HCT116 (cell line): ENCODE measurements at regions not wholly inside any gene's neighbourhood (a gene's known extent, or its start where the extent isn't known, plus 50 kb on each side); places are given as distances from the start of the nearest gene placed in this dataset.

Experiments used
- ATAC-seq: fragments of 200-7000 bp; cut with Tn5 transposase; 2 replicates; pipeline ENCODE4 v1.9.1; 2020; ENCODE audit warnings: mild to moderate bottlenecking, moderate library complexity
- BruUV-seq: library from RNA; stranded (reverse); fragments of 400-500 nt; replicated peaks from 2 replicates; lab custom pipeline; 2021; lab: Mats Ljungman, UMichigan
- CTCF ChIA-PET: fragments of 300-600 bp; sonication (Branson Sonifier 250); formaldehyde crosslinking; loops from one replicate; lab custom pipeline; 2021; ENCODE audit warnings: antibody characterized with exemption; lab: Charles Lee
- POLR2A ChIA-PET: fragments of 300-600, 350-600 bp; sonication (Branson Sonifier 250); formaldehyde crosslinking; loops from one replicate; lab custom pipeline; 2021; ENCODE audit warnings: antibody characterized with exemption; lab: Charles Lee
- RAD21 ChIA-PET, 2 experiments: fragments of 300-600 bp; sonication (Branson Sonifier 250); formaldehyde crosslinking; loops; one replicate each; lab custom pipeline; 2023; ENCODE audit warnings: low total read pairs in 2 of 2; ENCODE audit not compliant: uncharacterized antibody in 2 of 2, unreplicated experiment in 2 of 2, low non-redundant PET in 1 of 2; lab: Charles Lee
- DNase-seq: peaks from one replicate; pipeline ENCODE4 v3.0.0-alpha.2; 2010; ENCODE audit warnings: low read depth, low spot score
- H2AFZ ChIP-seq: fragments of 200-600 bp; shearing (Covaris generic), sonication (generic); 2 replicates; pipeline ENCODE4 v1.6.1; 2017; ENCODE audit warnings: low read depth, mixed run types, mixed read lengths, antibody characterized with exemption, low read length; ENCODE audit not compliant: poor library complexity, severe bottlenecking
- H3K27ac ChIP-seq: 2 replicates; pipeline ENCODE4 v1.5.1; 2012; ENCODE audit warnings: low read depth, low read length
- H3K27me3 ChIP-seq: fragments of 200-600 bp; sonication (generic); 2 replicates; pipeline ENCODE4 v1.6.1; 2016; ENCODE audit warnings: mixed run types, low read length, mixed read lengths; ENCODE audit not compliant: insufficient read depth
- H3K36me3 ChIP-seq, 2 experiments: fragments of 200-500 bp in 1 of 2; fragments of 200-600 bp in 1 of 2; sonication (Bioruptor generic) in 1 of 2; sonication (generic) in 1 of 2; 2 replicates each; pipeline versions ENCODE4 v1.5.1 to v1.6.1; 2014 to 2016; ENCODE audit warnings: low read length in 2 of 2, inconsistent platforms in 1 of 2, mixed read lengths in 1 of 2, mixed run types in 1 of 2; ENCODE audit not compliant: insufficient read depth in 2 of 2, control insufficient read depth in 1 of 2
- H3K4me1 ChIP-seq, 2 experiments: fragments of 200-600 bp in 1 of 2; sonication (generic) in 1 of 2; 2 replicates each; pipeline versions ENCODE4 v1.5.1 to v1.6.1; 2012 to 2017; ENCODE audit warnings: low read length in 2 of 2, inconsistent platforms in 1 of 2, mild to moderate bottlenecking in 1 of 2, mixed read lengths in 1 of 2, mixed run types in 1 of 2, moderate library complexity in 1 of 2; ENCODE audit not compliant: insufficient read depth in 2 of 2, control insufficient read depth in 1 of 2
- H3K4me2 ChIP-seq: fragments of 200-600 bp; sonication (generic); 2 replicates; pipeline ENCODE4 v1.6.1; 2017; ENCODE audit warnings: mixed run types, low read length, mixed read lengths
- H3K4me3 ChIP-seq, 2 experiments: fragments of 200-600 bp in 1 of 2; sonication (generic) in 1 of 2; replicated peaks in 1 of 2; 2 replicates each; pipeline ENCODE4 v1.5.1; 2011 to 2016; ENCODE audit warnings: low read length in 2 of 2, control low read depth in 1 of 2, low read depth in 1 of 2, mild to moderate bottlenecking in 1 of 2, mixed read lengths in 1 of 2, mixed run types in 1 of 2
- H3K79me2 ChIP-seq: fragments of 200-600 bp; sonication (generic); 2 replicates; pipeline ENCODE4 v1.6.1; 2017; ENCODE audit warnings: mild to moderate bottlenecking, mixed run types, low read length, moderate library complexity, mixed read lengths; ENCODE audit not compliant: insufficient read depth
- H3K9ac ChIP-seq: fragments of 200-600 bp; sonication (generic); 2 replicates; pipeline ENCODE4 v1.6.1; 2016; ENCODE audit warnings: low read length, mixed read lengths
- H3K9me2 ChIP-seq: fragments of 200-600 bp; sonication (generic), shearing (Covaris generic); 2 replicates; pipeline ENCODE4 v1.6.1; 2017; ENCODE audit warnings: mixed run types, mild to moderate bottlenecking, moderate library complexity; ENCODE audit not compliant: insufficient read depth
- H3K9me3 ChIP-seq, 2 experiments: fragments of 200-500 bp in 1 of 2; fragments of 200-600 bp in 1 of 2; sonication (Bioruptor generic) in 1 of 2; sonication (generic) in 1 of 2; 2 replicates each; pipeline ENCODE4 v1.6.1; 2014 to 2017; ENCODE audit warnings: low read length in 2 of 2, mixed read lengths in 2 of 2, inconsistent platforms in 1 of 2, low read depth in 1 of 2, mild to moderate bottlenecking in 1 of 2, mixed run types in 1 of 2, moderate library complexity in 1 of 2; ENCODE audit not compliant: control insufficient read depth in 1 of 2, insufficient read depth in 1 of 2
- H4K20me1 ChIP-seq: fragments of 200-600 bp; sonication (generic), shearing (Covaris generic); 2 replicates; pipeline ENCODE4 v1.6.1; 2017; ENCODE audit warnings: mixed run types, mild to moderate bottlenecking, moderate library complexity; ENCODE audit not compliant: insufficient read depth
- ATF3 ChIP-seq: IDR thresholded peaks from 2 replicates; pipeline ENCODE4 v1.6.1; 2012
- CBX3 ChIP-seq: IDR thresholded peaks from 2 replicates; pipeline ENCODE4 v1.6.1; 2012; ENCODE audit warnings: low read depth
- CEBPB ChIP-seq: IDR thresholded peaks from 2 replicates; pipeline ENCODE4 v1.6.1; 2012; ENCODE audit warnings: low read depth
- EGR1 ChIP-seq: IDR thresholded peaks from 2 replicates; pipeline ENCODE4 v1.6.1; 2012; ENCODE audit warnings: low read depth
- EZH2 ChIP-seq: fragments of 200-600 bp; sonication (generic); IDR thresholded peaks from 2 replicates; pipeline ENCODE4 v1.6.1; 2017; ENCODE audit warnings: antibody characterized with exemption, mixed run types
- EZH2phosphoT487 ChIP-seq: fragments of 200-600 bp; IDR thresholded peaks from 2 replicates; pipeline ENCODE4 v1.6.1; 2018; ENCODE audit warnings: antibody characterized with exemption, borderline replicate concordance
- FOSL1 ChIP-seq: IDR thresholded peaks from 2 replicates; pipeline ENCODE4 v1.6.1; 2012; ENCODE audit warnings: low read depth
- MAX ChIP-seq: IDR thresholded peaks from 2 replicates; pipeline ENCODE4 v1.6.1; 2012
- POLR2A ChIP-seq: IDR thresholded peaks from 2 replicates; pipeline ENCODE4 v1.7.0; 2011; ENCODE audit warnings: borderline replicate concordance; ENCODE audit not compliant: insufficient read depth, insufficient read length; ENCODE audit errors: extremely low read depth
- POLR2AphosphoS5 ChIP-seq: IDR thresholded peaks from 2 replicates; pipeline ENCODE4 v1.6.1; 2011; ENCODE audit warnings: mild to moderate bottlenecking, low read depth, low read length, moderate library complexity
- REST ChIP-seq: IDR thresholded peaks from 2 replicates; pipeline ENCODE4 v1.6.1; 2012; ENCODE audit warnings: low read depth
- SIN3A ChIP-seq: IDR thresholded peaks from 2 replicates; pipeline ENCODE4 v1.6.1; 2012; ENCODE audit warnings: low read depth
- SP1 ChIP-seq: IDR thresholded peaks from 2 replicates; pipeline ENCODE4 v1.6.1; 2012; ENCODE audit warnings: low read depth
- SRF ChIP-seq: IDR thresholded peaks from 2 replicates; pipeline ENCODE4 v1.6.1; 2012; ENCODE audit warnings: low read depth
- YY1 ChIP-seq: IDR thresholded peaks from 2 replicates; pipeline ENCODE4 v1.6.1; 2011; ENCODE audit warnings: low read length, low read depth, moderate library complexity, mild to moderate bottlenecking; ENCODE audit not compliant: insufficient replicate concordance; ENCODE audit errors: extremely low read depth
- ZBTB33 ChIP-seq: IDR thresholded peaks from 2 replicates; pipeline ENCODE4 v1.6.1; 2011; ENCODE audit warnings: mild to moderate bottlenecking, low read length, moderate library complexity; ENCODE audit not compliant: insufficient replicate concordance; ENCODE audit errors: extremely low read depth
- ZNF274 ChIP-seq: fragments of 200-500 bp; sonication (Bioruptor generic); IDR thresholded peaks from 2 replicates; pipeline ENCODE4 v1.6.1; 2014; ENCODE audit warnings: mild to moderate bottlenecking, low read depth, low read length, inconsistent platforms
- intact Hi-C: fragments of 100-400 bp; cut with micrococcal nuclease; formaldehyde crosslinking; loops from 2 replicates; pipeline ENCODE4 v1.10.0; 2022

DNA sequence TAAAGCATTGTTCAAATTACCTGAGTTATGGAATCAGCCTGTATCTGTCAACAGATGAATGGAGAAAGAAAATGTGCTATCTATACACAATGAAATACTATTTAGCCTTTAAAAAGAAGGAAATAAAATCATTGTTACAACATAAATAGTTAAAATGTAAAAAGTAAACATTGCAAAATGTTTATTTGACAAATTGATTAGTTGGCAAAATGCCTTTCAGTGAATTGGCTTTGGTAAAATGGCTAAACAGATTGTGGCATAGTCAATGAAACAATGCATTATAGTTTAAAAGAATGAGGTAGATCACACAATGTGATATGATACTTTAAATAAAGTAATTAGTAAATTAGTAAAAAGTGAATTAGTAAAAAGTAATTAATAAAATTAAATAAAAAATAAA, 204.8 kb upstream of the MAGI2 start:
- H3K27me3 ChIP-seq: no peaks in the 10 kb centered on the region
- ChIA-PET CTCF (no interaction called here), POLR2A (no interaction called here), RAD21 (no interaction called here)
- no peak for ATAC-seq
- H3K4me2 ChIP-seq: no peak overlapping the region
- no TSS peak for BruUV-seq
- intact Hi-C loops: no loop called here
- H4K20me1 ChIP-seq: no peaks in the 10 kb centered on the region
- no peaks in the 10 kb centered on the region for H3K9me2 ChIP-seq
- H3K4me1 ChIP-seq: no peaks in the 10 kb centered on the region
- TF ChIP-seq YY1 (no peak), POLR2A (no peak), SIN3A (no peak), SP1 (no peak), MAX (no peak), SRF (no peak), ZNF274 (no peak), EZH2phosphoT487 (no peak), EGR1 (no peak), CBX3 (no peak), EZH2 (no peak), ZBTB33 (no peak), REST (no peak), CEBPB (no peak), ATF3 (no peak), FOSL1 (no peak), POLR2AphosphoS5 (no peak)
- no peaks in the 10 kb centered on the region for H3K9me3 ChIP-seq
- H3K4me3 ChIP-seq: no peak overlapping the region
- H3K36me3 ChIP-seq: no peaks in the 10 kb centered on the region
- no peak overlapping the region for H3K27ac ChIP-seq
- H3K9ac ChIP-seq: no peak overlapping the region
- no peak overlapping the region for H2AFZ ChIP-seq
- DNase-seq: no peak
- H3K79me2 ChIP-seq: no peaks in the 10 kb centered on the region
